HCT116 (cell line): ENCODE measurements at regions not wholly inside any gene's neighbourhood (a gene's known extent, or its start where the extent isn't known, plus 50 kb on each side); places are given as distances from the start of the nearest gene placed in this dataset.

Source experiments
- ATAC-seq: fragments of 200-7000 bp; cut with Tn5 transposase; 2 replicates; pipeline ENCODE4 v1.9.1; 2020; ENCODE audit warnings: mild to moderate bottlenecking, moderate library complexity
- BruUV-seq: library from RNA; stranded (reverse); fragments of 400-500 nt; replicated peaks from 2 replicates; lab custom pipeline; 2021; lab: Mats Ljungman, UMichigan
- CTCF ChIA-PET: fragments of 300-600 bp; sonication (Branson Sonifier 250); formaldehyde crosslinking; loops from one replicate; lab custom pipeline; 2021; ENCODE audit warnings: antibody characterized with exemption; lab: Charles Lee
- POLR2A ChIA-PET: fragments of 300-600, 350-600 bp; sonication (Branson Sonifier 250); formaldehyde crosslinking; loops from one replicate; lab custom pipeline; 2021; ENCODE audit warnings: antibody characterized with exemption; lab: Charles Lee
- RAD21 ChIA-PET, 2 experiments: fragments of 300-600 bp; sonication (Branson Sonifier 250); formaldehyde crosslinking; loops; one replicate each; lab custom pipeline; 2023; ENCODE audit warnings: low total read pairs in 2 of 2; ENCODE audit not compliant: uncharacterized antibody in 2 of 2, unreplicated experiment in 2 of 2, low non-redundant PET in 1 of 2; lab: Charles Lee
- DNase-seq: peaks from one replicate; pipeline ENCODE4 v3.0.0-alpha.2; 2010; ENCODE audit warnings: low read depth, low spot score
- H2AFZ ChIP-seq: fragments of 200-600 bp; shearing (Covaris generic), sonication (generic); 2 replicates; pipeline ENCODE4 v1.6.1; 2017; ENCODE audit warnings: low read depth, mixed run types, mixed read lengths, antibody characterized with exemption, low read length; ENCODE audit not compliant: poor library complexity, severe bottlenecking
- H3K27ac ChIP-seq: 2 replicates; pipeline ENCODE4 v1.5.1; 2012; ENCODE audit warnings: low read depth, low read length
- H3K27me3 ChIP-seq: fragments of 200-600 bp; sonication (generic); 2 replicates; pipeline ENCODE4 v1.6.1; 2016; ENCODE audit warnings: mixed run types, low read length, mixed read lengths; ENCODE audit not compliant: insufficient read depth
- H3K36me3 ChIP-seq, 2 experiments: fragments of 200-500 bp in 1 of 2; fragments of 200-600 bp in 1 of 2; sonication (Bioruptor generic) in 1 of 2; sonication (generic) in 1 of 2; 2 replicates each; pipeline versions ENCODE4 v1.5.1 to v1.6.1; 2014 to 2016; ENCODE audit warnings: low read length in 2 of 2, inconsistent platforms in 1 of 2, mixed read lengths in 1 of 2, mixed run types in 1 of 2; ENCODE audit not compliant: insufficient read depth in 2 of 2, control insufficient read depth in 1 of 2
- H3K4me1 ChIP-seq, 2 experiments: fragments of 200-600 bp in 1 of 2; sonication (generic) in 1 of 2; 2 replicates each; pipeline versions ENCODE4 v1.5.1 to v1.6.1; 2012 to 2017; ENCODE audit warnings: low read length in 2 of 2, inconsistent platforms in 1 of 2, mild to moderate bottlenecking in 1 of 2, mixed read lengths in 1 of 2, mixed run types in 1 of 2, moderate library complexity in 1 of 2; ENCODE audit not compliant: insufficient read depth in 2 of 2, control insufficient read depth in 1 of 2
- H3K4me2 ChIP-seq: fragments of 200-600 bp; sonication (generic); 2 replicates; pipeline ENCODE4 v1.6.1; 2017; ENCODE audit warnings: mixed run types, low read length, mixed read lengths
- H3K4me3 ChIP-seq, 2 experiments: fragments of 200-600 bp in 1 of 2; sonication (generic) in 1 of 2; replicated peaks in 1 of 2; 2 replicates each; pipeline ENCODE4 v1.5.1; 2011 to 2016; ENCODE audit warnings: low read length in 2 of 2, control low read depth in 1 of 2, low read depth in 1 of 2, mild to moderate bottlenecking in 1 of 2, mixed read lengths in 1 of 2, mixed run types in 1 of 2
- H3K79me2 ChIP-seq: fragments of 200-600 bp; sonication (generic); 2 replicates; pipeline ENCODE4 v1.6.1; 2017; ENCODE audit warnings: mild to moderate bottlenecking, mixed run types, low read length, moderate library complexity, mixed read lengths; ENCODE audit not compliant: insufficient read depth
- H3K9ac ChIP-seq: fragments of 200-600 bp; sonication (generic); 2 replicates; pipeline ENCODE4 v1.6.1; 2016; ENCODE audit warnings: low read length, mixed read lengths
- H3K9me2 ChIP-seq: fragments of 200-600 bp; sonication (generic), shearing (Covaris generic); 2 replicates; pipeline ENCODE4 v1.6.1; 2017; ENCODE audit warnings: mixed run types, mild to moderate bottlenecking, moderate library complexity; ENCODE audit not compliant: insufficient read depth
- H3K9me3 ChIP-seq, 2 experiments: fragments of 200-500 bp in 1 of 2; fragments of 200-600 bp in 1 of 2; sonication (Bioruptor generic) in 1 of 2; sonication (generic) in 1 of 2; 2 replicates each; pipeline ENCODE4 v1.6.1; 2014 to 2017; ENCODE audit warnings: low read length in 2 of 2, mixed read lengths in 2 of 2, inconsistent platforms in 1 of 2, low read depth in 1 of 2, mild to moderate bottlenecking in 1 of 2, mixed run types in 1 of 2, moderate library complexity in 1 of 2; ENCODE audit not compliant: control insufficient read depth in 1 of 2, insufficient read depth in 1 of 2
- H4K20me1 ChIP-seq: fragments of 200-600 bp; sonication (generic), shearing (Covaris generic); 2 replicates; pipeline ENCODE4 v1.6.1; 2017; ENCODE audit warnings: mixed run types, mild to moderate bottlenecking, moderate library complexity; ENCODE audit not compliant: insufficient read depth
- ATF3 ChIP-seq: IDR thresholded peaks from 2 replicates; pipeline ENCODE4 v1.6.1; 2012
- CBX3 ChIP-seq: IDR thresholded peaks from 2 replicates; pipeline ENCODE4 v1.6.1; 2012; ENCODE audit warnings: low read depth
- CEBPB ChIP-seq: IDR thresholded peaks from 2 replicates; pipeline ENCODE4 v1.6.1; 2012; ENCODE audit warnings: low read depth
- CTCF ChIP-seq, 3 experiments: fragments of 200-600 bp in 1 of 3; sonication (generic) in 1 of 3; IDR thresholded peaks in 2 of 3; conservative IDR thresholded peaks in 1 of 3; 2 replicates each; pipeline ENCODE4 v1.5.1; 2012 to 2017; ENCODE audit warnings: low read depth in 2 of 3, low read length in 2 of 3, antibody characterized with exemption in 1 of 3, borderline replicate concordance in 1 of 3, control low read depth in 1 of 3, mild to moderate bottlenecking in 1 of 3, mixed read lengths in 1 of 3, mixed run types in 1 of 3, moderate library complexity in 1 of 3; ENCODE audit not compliant: insufficient read depth in 1 of 3
- EGR1 ChIP-seq: IDR thresholded peaks from 2 replicates; pipeline ENCODE4 v1.6.1; 2012; ENCODE audit warnings: low read depth
- ELF1 ChIP-seq: IDR thresholded peaks from 2 replicates; pipeline ENCODE4 v1.6.1; 2012; ENCODE audit warnings: low read depth, borderline replicate concordance
- EZH2 ChIP-seq: fragments of 200-600 bp; sonication (generic); IDR thresholded peaks from 2 replicates; pipeline ENCODE4 v1.6.1; 2017; ENCODE audit warnings: antibody characterized with exemption, mixed run types
- EZH2phosphoT487 ChIP-seq: fragments of 200-600 bp; IDR thresholded peaks from 2 replicates; pipeline ENCODE4 v1.6.1; 2018; ENCODE audit warnings: antibody characterized with exemption, borderline replicate concordance
- FOSL1 ChIP-seq: IDR thresholded peaks from 2 replicates; pipeline ENCODE4 v1.6.1; 2012; ENCODE audit warnings: low read depth
- JUND ChIP-seq: IDR thresholded peaks from 2 replicates; pipeline ENCODE4 v1.6.1; 2012
- MAX ChIP-seq: IDR thresholded peaks from 2 replicates; pipeline ENCODE4 v1.6.1; 2012
- POLR2A ChIP-seq: IDR thresholded peaks from 2 replicates; pipeline ENCODE4 v1.7.0; 2011; ENCODE audit warnings: borderline replicate concordance; ENCODE audit not compliant: insufficient read depth, insufficient read length; ENCODE audit errors: extremely low read depth
- POLR2AphosphoS5 ChIP-seq: IDR thresholded peaks from 2 replicates; pipeline ENCODE4 v1.6.1; 2011; ENCODE audit warnings: mild to moderate bottlenecking, low read depth, low read length, moderate library complexity
- REST ChIP-seq: IDR thresholded peaks from 2 replicates; pipeline ENCODE4 v1.6.1; 2012; ENCODE audit warnings: low read depth
- SIN3A ChIP-seq: IDR thresholded peaks from 2 replicates; pipeline ENCODE4 v1.6.1; 2012; ENCODE audit warnings: low read depth
- SP1 ChIP-seq: IDR thresholded peaks from 2 replicates; pipeline ENCODE4 v1.6.1; 2012; ENCODE audit warnings: low read depth
- SRF ChIP-seq: IDR thresholded peaks from 2 replicates; pipeline ENCODE4 v1.6.1; 2012; ENCODE audit warnings: low read depth
- YY1 ChIP-seq: IDR thresholded peaks from 2 replicates; pipeline ENCODE4 v1.6.1; 2011; ENCODE audit warnings: low read length, low read depth, moderate library complexity, mild to moderate bottlenecking; ENCODE audit not compliant: insufficient replicate concordance; ENCODE audit errors: extremely low read depth
- ZBTB33 ChIP-seq: IDR thresholded peaks from 2 replicates; pipeline ENCODE4 v1.6.1; 2011; ENCODE audit warnings: mild to moderate bottlenecking, low read length, moderate library complexity; ENCODE audit not compliant: insufficient replicate concordance; ENCODE audit errors: extremely low read depth
- ZNF274 ChIP-seq: fragments of 200-500 bp; sonication (Bioruptor generic); IDR thresholded peaks from 2 replicates; pipeline ENCODE4 v1.6.1; 2014; ENCODE audit warnings: mild to moderate bottlenecking, low read depth, low read length, inconsistent platforms
- intact Hi-C: fragments of 100-400 bp; cut with micrococcal nuclease; formaldehyde crosslinking; loops from 2 replicates; pipeline ENCODE4 v1.10.0; 2022

- BruUV-seq, result no TSS peak
- no peaks in the 10 kb centered on the region for H3K4me1 ChIP-seq
- H3K4me2 ChIP-seq, result no peak overlapping the region
- H3K27me3 ChIP-seq, result no peaks in the 10 kb centered on the region
- intact Hi-C loops, result no loop called here
- no peaks in the 10 kb centered on the region for H3K79me2 ChIP-seq
- ChIA-PET RAD21 (no interaction called here), CTCF (no interaction called here), POLR2A (no interaction called here)
- no peaks in the 10 kb centered on the region for H4K20me1 ChIP-seq
- peaks cover 0 to 4% of the 10 kb centered on the region in 2 experiments; a peak in 1 of 4 replicates for H3K9me3 ChIP-seq
- no peaks in the 10 kb centered on the region for H3K36me3 ChIP-seq
- H3K9ac ChIP-seq, result no peak overlapping the region
- ATAC-seq, result no peak
- no peak for DNase-seq
- no peak overlapping the region for H3K4me3 ChIP-seq
- H2AFZ ChIP-seq, result no peak overlapping the region
- TF ChIP-seq EGR1 (no peak), FOSL1 (no peak), ATF3 (no peak), POLR2A (no peak), CTCF (IDR thresholded peaks at IDR 0.05 in 2 of 3, conservative IDR thresholded peaks at IDR 0.05 in 1 of 3; ENCODE audit: borderline replicate concordance in 1 of 3, insufficient read depth in 1 of 3, low read depth in 2 of 3, low read length in 2 of 3) (no peak), EZH2phosphoT487 (no peak), YY1 (no peak), CEBPB (no peak), SP1 (no peak), ZNF274 (no peak), MAX (no peak), ZBTB33 (no peak), CBX3 (no peak), EZH2 (no peak), SRF (no peak), SIN3A (no peak), ELF1 (no peak), JUND (no peak), REST (no peak), POLR2AphosphoS5 (no peak)
- TF ChIP-seq, all 23 proteins: peak for 0
- H3K9me2 ChIP-seq, result no peaks in the 10 kb centered on the region
- no peak overlapping the region for H3K27ac ChIP-seq
Measured at GRCh38 chr13:67932991-67933390, 702.9 kb upstream of the PCDH9 start.
